IPS DF 6.9 (cell line): ENCODE measurements at regions not wholly inside any gene's neighbourhood (a gene's known extent, or its start where the extent isn't known, plus 50 kb on each side); places are given as distances from the start of the nearest gene placed in this dataset.

Source experiments
- DNase-seq: peaks from one replicate; pipeline ENCODE4 v3.0.0-alpha.2; 2013; ENCODE audit warnings: low read depth, low spot score
- H3K27ac ChIP-seq: one replicate; pipeline ENCODE4 v1.5.1; 2013; ENCODE audit warnings: low read length, control low read depth
- H3K27me3 ChIP-seq: 2 replicates; pipeline ENCODE4 v1.6.1; 2013; ENCODE audit warnings: mild to moderate bottlenecking, low read length; ENCODE audit not compliant: control insufficient read depth, insufficient read depth
- H3K36me3 ChIP-seq: 2 replicates; pipeline ENCODE4 v1.6.1; 2013; ENCODE audit warnings: low read length; ENCODE audit not compliant: control insufficient read depth, insufficient read depth
- H3K4me1 ChIP-seq: 2 replicates; pipeline ENCODE4 v1.6.1; 2013; ENCODE audit warnings: low read length; ENCODE audit not compliant: control insufficient read depth, insufficient read depth
- H3K4me3 ChIP-seq: 2 replicates; pipeline ENCODE4 v1.5.1; 2013; ENCODE audit warnings: mild to moderate bottlenecking, low read length
- H3K9me3 ChIP-seq: 2 replicates; pipeline ENCODE4 v1.6.1; 2013; ENCODE audit warnings: low read length, inconsistent platforms; ENCODE audit not compliant: control insufficient read depth, insufficient read depth
- WGBS: extraction: QIAGEN DNeasy Blood & Tissue Kit; methylation state at CpG from one replicate; pipeline ENCODE4 v1.1.7; 2013; ENCODE audit warnings: mixed read lengths, missing lambda C conversion rate; ENCODE audit not compliant: insufficient read length, insufficient coverage; 5-methylcytosine and 5-hydroxymethylcytosine counted together

GRCh38 chr22:49068861-49069500 lies 758.7 kb downstream of the BRD1 start:
- Histone ChIP-seq H3K9me3 (peaks cover 19% of the 10 kb centered on the region), H3K27me3 (no peaks in the 10 kb centered on the region), H3K36me3 (no peaks in the 10 kb centered on the region), H3K4me3 (no peak overlapping the region; the same call in 1 of the 2 replicates), H3K27ac (no peak overlapping the region), H3K4me1 (no peaks in the 10 kb centered on the region; the same call in 1 of the 2 replicates)
- no peak for DNase-seq
- WGBS, result no CpG with 5 or more reads among the region's 15 CpGs

DNA sequence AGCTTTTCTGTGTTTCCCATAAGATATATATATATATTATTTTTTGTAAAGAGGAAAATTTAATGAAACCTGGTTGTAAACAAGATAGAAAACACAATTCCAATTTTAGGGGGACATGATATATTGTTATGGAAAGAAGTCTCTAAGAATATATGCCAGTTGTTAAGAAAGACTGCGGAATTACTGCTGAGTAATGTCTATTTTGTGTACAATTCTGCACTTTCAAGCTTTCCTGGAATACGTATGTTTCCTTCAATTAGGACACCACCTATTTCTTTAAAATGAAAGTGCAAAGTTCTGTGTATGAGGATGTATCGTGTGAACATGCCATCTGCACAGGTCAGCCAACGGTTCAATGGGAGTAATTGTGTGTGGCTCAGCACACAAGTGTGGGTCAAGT lies 760.2 kb downstream of the BRD1 start:
- Histone ChIP-seq H3K27me3 (no peaks in the 10 kb centered on the region), H3K27ac (no peak overlapping the region), H3K4me1 (no peaks in the 10 kb centered on the region; the same call in 1 of the 2 replicates), H3K36me3 (no peaks in the 10 kb centered on the region), H3K4me3 (no peak overlapping the region), H3K9me3 (peaks cover 26% of the 10 kb centered on the region)
- no peak for DNase-seq
- WGBS, result no CpG with 5 or more reads among the region's 4 CpGs

- no peaks in the 10 kb centered on the region for H3K27me3 ChIP-seq
- no peaks in the 10 kb centered on the region for H3K36me3 ChIP-seq
- peaks cover 23% of the 10 kb centered on the region for H3K9me3 ChIP-seq
- H3K4me1 ChIP-seq, result no peaks in the 10 kb centered on the region; the same call in 1 of the 2 replicates
- no peak overlapping the region for H3K4me3 ChIP-seq
- DNase-seq, result no peak
- no CpG with 5 or more reads among the region's 9 CpGs for WGBS
- no peak overlapping the region for H3K27ac ChIP-seq
These were observed 761.1 kb downstream of the BRD1 start for GRCh38 chr22:49066619-49067018.

DNA sequence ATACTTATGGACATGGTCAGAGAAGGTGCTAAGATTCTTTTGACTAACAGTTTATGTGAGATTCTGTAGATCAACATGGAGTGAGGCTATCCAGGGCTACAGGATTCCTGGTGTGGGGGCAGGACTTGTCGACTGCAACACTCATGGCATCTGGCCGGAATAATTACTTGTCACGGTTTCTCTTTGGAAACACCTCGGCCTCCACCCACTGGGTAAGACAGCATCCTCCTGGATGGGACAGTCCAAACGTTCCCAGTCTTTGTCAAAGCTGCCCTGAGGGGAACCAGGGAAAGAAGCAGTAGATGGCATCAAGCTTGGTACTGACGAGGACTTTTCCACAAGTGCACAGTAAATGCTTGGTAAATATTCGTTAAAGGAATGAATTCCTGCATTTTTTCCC lies 762.8 kb downstream of the BRD1 start:
- WGBS, result no CpG with 5 or more reads among the region's 7 CpGs
- Histone ChIP-seq H3K4me3 (no peak overlapping the region), H3K27ac (no peak overlapping the region), H3K9me3 (peaks cover 24% of the 10 kb centered on the region), H3K4me1 (no peaks in the 10 kb centered on the region; the same call in 1 of the 2 replicates), H3K27me3 (no peaks in the 10 kb centered on the region), H3K36me3 (no peaks in the 10 kb centered on the region)
- no peak for DNase-seq

DNA sequence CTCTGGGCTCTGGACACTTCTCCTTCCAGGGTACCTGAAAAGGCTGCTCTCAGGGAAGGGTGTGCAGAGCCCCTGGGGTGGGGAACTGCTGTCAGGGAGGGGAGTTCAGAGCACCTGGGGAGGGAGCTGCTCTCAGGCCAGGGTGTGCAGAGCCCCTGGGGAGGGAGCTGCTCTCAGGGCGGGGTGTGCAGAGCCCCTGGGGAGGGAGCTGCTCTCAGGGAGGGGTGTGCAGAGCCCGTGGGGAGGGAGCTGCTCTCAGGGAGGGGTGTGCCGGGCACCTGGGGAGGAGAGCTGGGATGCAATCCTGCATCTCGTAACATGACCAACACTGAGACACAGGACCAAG lies 764.2 kb downstream of the BRD1 start:
- peaks cover 21% of the 10 kb centered on the region for H3K9me3 ChIP-seq
- no peaks in the 10 kb centered on the region for H3K4me1 ChIP-seq
- whole genome bisulfite sequencing, result no CpG with 5 or more reads among the region's 4 CpGs
- no peaks in the 10 kb centered on the region for H3K36me3 ChIP-seq
- DNase-seq, result no peak
- no peak overlapping the region for H3K27ac ChIP-seq
- H3K4me3 ChIP-seq, result no peak overlapping the region
- no peaks in the 10 kb centered on the region for H3K27me3 ChIP-seq

DNA sequence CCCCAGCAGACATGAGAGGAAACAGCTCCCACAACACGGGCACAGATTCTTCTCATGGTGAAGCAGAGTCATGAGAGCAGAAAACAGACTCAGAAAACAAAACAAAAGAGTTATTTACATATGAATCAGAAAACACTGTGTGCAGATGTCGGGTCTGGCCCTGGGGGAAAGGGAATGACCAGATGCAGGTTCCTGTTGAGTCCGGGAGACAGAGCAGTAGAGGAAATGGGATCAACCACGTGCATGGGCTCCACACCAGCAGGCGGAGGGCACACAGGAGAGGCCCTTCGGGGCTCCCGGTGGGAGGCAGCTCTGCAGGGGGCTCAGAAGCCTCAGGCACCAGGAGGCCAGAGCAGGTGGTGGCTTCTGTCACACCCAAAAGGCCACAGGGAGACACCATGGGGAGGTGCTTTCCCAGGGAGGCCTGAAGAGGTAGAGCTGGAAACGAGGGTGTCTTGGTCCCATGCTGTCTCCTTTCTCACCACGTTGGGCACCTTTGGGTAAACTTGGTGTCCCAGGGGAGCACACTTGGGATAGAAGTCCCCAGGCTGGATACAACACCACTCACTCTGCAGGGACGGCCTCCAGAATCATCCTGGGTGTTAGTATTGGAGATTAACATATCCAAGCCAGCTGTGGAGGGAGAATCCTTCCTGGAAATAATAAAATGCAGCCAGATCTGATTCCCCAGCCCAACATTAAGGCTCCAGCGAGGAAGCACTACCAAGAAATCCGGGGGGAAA lies 764.7 kb downstream of the BRD1 start:
- no peaks in the 10 kb centered on the region for H3K36me3 ChIP-seq
- no peaks in the 10 kb centered on the region for H3K27me3 ChIP-seq
- no peaks in the 10 kb centered on the region for H3K4me1 ChIP-seq
- H3K4me3 ChIP-seq, result no peak overlapping the region
- no peak overlapping the region for H3K27ac ChIP-seq
- peaks cover 25% of the 10 kb centered on the region for H3K9me3 ChIP-seq
- no CpG with 5 or more reads among the region's 12 CpGs for WGBS
- DNase-seq, result no peak

DNA sequence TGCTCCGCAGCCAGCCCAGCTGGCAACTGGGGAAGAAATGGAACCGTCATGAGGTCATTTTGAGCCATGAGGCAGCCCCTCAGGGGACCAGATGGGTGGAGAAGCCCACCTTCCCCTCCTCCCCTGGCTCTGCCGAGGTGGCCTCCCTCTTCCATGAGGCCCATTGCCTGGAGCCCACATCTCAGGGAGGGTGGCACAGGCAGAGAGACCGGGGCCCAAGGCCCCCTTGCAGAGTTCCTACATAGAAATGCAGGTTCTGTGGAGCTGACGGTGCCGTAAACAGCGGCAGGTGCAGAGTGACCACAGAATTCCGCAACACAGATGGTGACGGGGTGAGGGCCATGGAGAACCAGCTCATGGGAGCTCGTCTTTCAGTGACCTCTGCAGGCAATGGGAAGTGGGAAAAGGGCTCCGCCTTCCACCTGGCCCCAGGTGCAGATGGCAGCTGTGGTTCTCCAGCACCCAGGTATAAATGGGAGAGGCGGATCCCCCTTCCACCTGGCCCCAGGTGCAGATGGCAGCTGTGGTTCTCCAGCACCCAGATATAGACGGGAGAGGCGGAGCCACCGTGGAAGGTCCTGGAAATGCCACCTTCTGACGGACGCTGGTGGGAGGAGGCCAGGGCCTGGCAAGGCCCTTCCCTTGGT lies 765.4 kb downstream of the BRD1 start:
- no peaks in the 10 kb centered on the region for H3K27me3 ChIP-seq
- no peak for DNase-seq
- no CpG with 5 or more reads among the region's 17 CpGs for WGBS
- H3K36me3 ChIP-seq, result no peaks in the 10 kb centered on the region
- H3K4me1 ChIP-seq, result no peaks in the 10 kb centered on the region
- H3K4me3 ChIP-seq, result no peak overlapping the region
- no peak overlapping the region for H3K27ac ChIP-seq
- peaks cover 22% of the 10 kb centered on the region for H3K9me3 ChIP-seq

- WGBS, result no CpG with 5 or more reads among the region's 7 CpGs
- Histone ChIP-seq H3K9me3 (peaks cover 28% of the 10 kb centered on the region), H3K27me3 (no peaks in the 10 kb centered on the region), H3K4me1 (no peaks in the 10 kb centered on the region), H3K27ac (no peak overlapping the region), H3K36me3 (no peaks in the 10 kb centered on the region), H3K4me3 (no peak overlapping the region)
- no peak for DNase-seq
These were observed 769.8 kb downstream of the BRD1 start for GRCh38 chr22:49057910-49058309.

GRCh38 chr22:49056301-49056700 lies 771.4 kb downstream of the BRD1 start:
- Histone ChIP-seq H3K4me3 (no peak overlapping the region), H3K36me3 (no peaks in the 10 kb centered on the region), H3K27ac (no peak overlapping the region), H3K9me3 (peaks cover 31% of the 10 kb centered on the region), H3K27me3 (no peaks in the 10 kb centered on the region), H3K4me1 (no peaks in the 10 kb centered on the region)
- no CpG with 5 or more reads among the region's 4 CpGs for WGBS
- DNase-seq, result no peak

GRCh38 chr22:49055406-49055805 lies 772.3 kb downstream of the BRD1 start:
- H3K36me3 ChIP-seq, result no peaks in the 10 kb centered on the region
- no peak overlapping the region for H3K27ac ChIP-seq
- peaks cover 31% of the 10 kb centered on the region for H3K9me3 ChIP-seq
- no peaks in the 10 kb centered on the region for H3K4me1 ChIP-seq
- no peak for DNase-seq
- no peaks in the 10 kb centered on the region for H3K27me3 ChIP-seq
- H3K4me3 ChIP-seq, result no peak overlapping the region
- WGBS, result no CpG with 5 or more reads among the region's 6 CpGs
